ENCODE measurements at regions not wholly inside any gene's neighbourhood (a gene's known extent, or its start where the extent isn't known, plus 50 kb on each side); places are given as distances from the start of the nearest gene placed in this dataset.

GRCh38 chr1:105684714-105685113 is 1371.8 kb upstream of the PRMT6 start:
- Histone ChIP-seq H3K4me3 (no peak overlapping the region), H3K27ac (no peak overlapping the region)
- no peak for DNase-seq (ENCODE audit: low spot score)
- TF ChIP-seq CTCF (IDR thresholded peaks at IDR 0.05) = no peak

GRCh38 chr1:105686026-105686425 is 1370.4 kb upstream of the PRMT6 start:
- Histone ChIP-seq H3K27ac (no peak overlapping the region), H3K4me3 (no peak overlapping the region)
- no peak for DNase-seq (ENCODE audit: low spot score)
- no peak for TF ChIP-seq CTCF (IDR thresholded peaks at IDR 0.05)

GRCh38 chr1:105686874-105687690 is 1369.4 kb upstream of the PRMT6 start:
- no peak for TF ChIP-seq CTCF (IDR thresholded peaks at IDR 0.05)
- no peak for DNase-seq (ENCODE audit: low spot score)
- Histone ChIP-seq H3K27ac (no peak overlapping the region), H3K4me3 (no peak overlapping the region)

GRCh38 chr1:105700723-105701122 is 1355.8 kb upstream of the PRMT6 start:
- Histone ChIP-seq H3K27ac (no peak overlapping the region), H3K4me3 (no peak overlapping the region)
- no peak for TF ChIP-seq CTCF (IDR thresholded peaks at IDR 0.05)
- DNase-seq (ENCODE audit: low spot score) = no peak

- H3K4me3 ChIP-seq = no peak overlapping the region
- no peak for TF ChIP-seq CTCF (IDR thresholded peaks at IDR 0.05)
- no peak for DNase-seq (ENCODE audit: low spot score)
- no peak overlapping the region for H3K27ac ChIP-seq
Observed at GRCh38 chr1:105724286-105724685, 1332.2 kb upstream of the PRMT6 start.

- Histone ChIP-seq H3K27ac (no peak overlapping the region), H3K4me3 (no peak overlapping the region)
- no peak for DNase-seq (ENCODE audit: low spot score)
- no peak for TF ChIP-seq CTCF (IDR thresholded peaks at IDR 0.05)
Observed at GRCh38 chr1:105730701-105731100, 1325.8 kb upstream of the PRMT6 start.

- DNase-seq (ENCODE audit: low spot score) = no peak
- TF ChIP-seq CTCF (IDR thresholded peaks at IDR 0.05) = no peak
- H3K4me3 ChIP-seq = no peak overlapping the region
- no peak overlapping the region for H3K27ac ChIP-seq
Observed at GRCh38 chr1:105736349-105736748, 1320.1 kb upstream of the PRMT6 start.

Data from coronary artery (tissue), 2 donors.